GM21529 (cell line): ENCODE measurements at regions not wholly inside any gene's neighbourhood (a gene's known extent, or its start where the extent isn't known, plus 50 kb on each side); places are given as distances from the start of the nearest gene placed in this dataset.

Experiments
- ATAC-seq: cut with Tn5 transposase; IDR thresholded peaks from one replicate; pipeline ENCODE4 v1.9.1; 2021; ENCODE audit not compliant: unreplicated experiment

GRCh38 chr12:90172524-90172923 lies 463.9 kb upstream of the ATP2B1 start:
- no peak for ATAC-seq

GRCh38 chr12:90170740-90171139 lies 462.1 kb upstream of the ATP2B1 start:
- no peak for ATAC-seq

DNA sequence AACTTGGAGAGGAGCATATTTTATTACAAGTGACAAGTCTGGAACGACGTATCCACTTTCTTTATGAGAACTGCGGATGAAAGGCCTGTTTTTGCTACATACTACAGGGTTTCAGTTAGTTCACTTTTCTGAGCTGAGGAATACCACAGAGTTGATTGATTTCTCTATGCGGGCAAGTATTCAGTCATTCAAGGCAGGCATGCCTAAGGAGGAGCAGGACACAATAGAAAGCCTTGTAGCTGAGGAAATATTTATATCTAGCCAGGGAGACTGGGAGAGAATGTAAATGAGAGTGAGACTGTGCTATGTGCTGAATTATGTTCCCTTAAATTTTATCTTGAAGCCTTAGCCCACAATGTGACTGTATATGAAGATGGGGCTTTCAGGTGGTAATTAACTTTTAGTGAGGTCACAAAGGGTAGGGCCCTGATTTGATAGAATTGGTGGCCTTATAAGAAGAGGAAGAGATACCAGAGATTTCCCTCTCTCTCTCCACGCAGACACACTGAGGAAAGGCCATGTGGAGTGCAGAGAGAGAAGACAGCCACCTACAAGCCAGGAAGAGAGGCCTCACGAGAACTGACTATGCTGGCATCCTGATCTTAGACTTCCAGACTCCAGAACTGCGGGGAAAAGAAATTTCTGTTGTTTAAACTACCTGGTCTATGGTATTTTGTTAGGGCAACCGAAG lies 459.0 kb upstream of the ATP2B1 start:
- no peak for ATAC-seq

- ATAC-seq = no peak
These were observed 458.0 kb upstream of the ATP2B1 start for GRCh38 chr12:90166671-90167070.

- no peak for ATAC-seq
These were observed 457.4 kb upstream of the ATP2B1 start for GRCh38 chr12:90166012-90166411.

DNA sequence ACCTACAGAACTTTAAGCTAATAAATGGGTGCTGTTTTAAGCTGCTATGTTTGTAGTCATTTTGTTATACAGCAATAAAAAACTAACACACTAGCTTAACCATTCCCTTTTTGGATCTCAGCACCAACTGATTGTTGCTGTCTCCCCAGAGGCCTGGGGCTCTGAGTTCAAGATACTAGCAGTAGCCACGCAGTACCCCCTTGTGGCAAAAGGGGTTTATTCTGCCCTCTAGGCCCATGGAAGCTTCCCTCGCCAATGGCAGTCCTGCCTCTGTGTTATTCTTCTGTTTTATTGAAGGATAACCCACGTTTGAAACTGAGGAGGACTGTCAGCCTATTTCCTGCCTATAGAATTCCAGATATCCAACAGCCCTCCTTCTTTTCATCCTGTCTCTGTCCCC lies 455.3 kb upstream of the ATP2B1 start:
- no peak for ATAC-seq

- no peak for ATAC-seq
These were observed 445.2 kb upstream of the ATP2B1 start for GRCh38 chr12:90153827-90154226.

GRCh38 chr12:90152897-90153624 lies 444.4 kb upstream of the ATP2B1 start:
- no peak for ATAC-seq

- no peak for ATAC-seq
These were observed 442.9 kb upstream of the ATP2B1 start for GRCh38 chr12:90151491-90152015.

DNA sequence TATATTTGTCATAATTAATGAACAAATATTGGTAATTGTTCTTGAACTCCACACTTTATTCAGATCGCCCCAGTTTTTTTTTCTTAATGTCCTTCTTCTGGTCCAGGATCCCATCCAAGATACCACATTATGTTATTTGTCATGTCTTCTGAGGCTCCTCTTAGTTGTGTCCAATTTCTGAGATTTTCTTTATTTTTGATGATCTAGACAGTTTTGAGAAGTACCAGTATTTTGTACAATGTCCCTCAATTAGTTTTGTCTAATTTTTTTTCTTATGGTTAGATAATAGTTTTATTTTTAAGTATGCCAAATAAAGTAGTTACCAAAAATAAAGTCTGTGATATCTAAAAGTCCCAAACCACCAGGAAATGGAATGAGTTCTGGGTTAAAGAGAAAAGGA lies 440.8 kb upstream of the ATP2B1 start:
- no peak for ATAC-seq

DNA sequence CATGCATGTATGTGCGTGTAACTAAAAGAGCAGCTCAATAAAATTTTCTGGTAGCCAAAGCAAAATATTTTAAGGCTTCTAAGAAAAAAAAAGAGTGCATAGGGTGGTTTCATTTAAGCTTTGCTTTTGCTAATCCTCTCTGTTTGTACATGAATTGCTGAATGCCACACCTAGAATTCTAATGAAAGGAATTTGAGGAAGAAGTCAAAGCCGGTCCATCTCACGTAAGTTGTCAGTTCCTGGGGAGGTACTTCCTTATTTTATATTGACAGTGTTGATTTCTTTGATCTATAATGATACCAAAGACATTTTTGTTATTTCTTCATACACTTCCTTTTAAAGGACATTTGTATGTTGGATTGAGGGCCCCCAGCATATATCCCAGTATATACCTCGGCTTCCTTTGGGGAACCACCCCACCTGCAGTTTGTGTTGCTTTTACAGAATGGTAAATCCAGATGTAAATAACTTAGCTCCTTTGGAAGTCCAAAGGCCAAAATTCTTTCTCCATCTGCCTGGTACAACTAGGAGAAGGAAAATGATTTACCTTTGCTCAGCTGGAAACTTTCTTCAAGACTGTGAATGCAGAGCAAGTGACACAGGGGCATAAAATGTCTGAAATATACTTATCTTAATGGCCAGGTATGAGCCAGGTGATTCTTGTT lies 420.9 kb upstream of the ATP2B1 start:
- no peak for ATAC-seq

DNA sequence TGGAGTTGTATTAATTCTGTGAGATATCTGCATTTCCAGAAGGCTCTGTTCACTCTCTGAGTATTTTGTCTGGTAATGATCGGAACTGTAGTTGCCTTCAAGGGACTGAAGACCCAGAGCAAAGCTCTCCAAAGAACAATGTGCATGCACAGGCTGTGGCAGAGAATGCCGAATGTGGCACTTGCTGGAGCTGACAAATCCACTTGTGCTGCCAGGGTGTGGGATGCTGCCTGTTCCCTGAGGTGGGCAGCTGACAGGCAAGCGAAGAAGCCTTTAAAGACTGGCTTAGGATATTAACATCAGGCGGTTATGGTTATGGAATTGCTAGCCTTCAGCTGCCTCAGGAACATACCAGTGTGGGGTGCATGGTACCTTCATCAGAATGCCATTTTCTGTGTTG lies 419.9 kb upstream of the ATP2B1 start:
- no peak for ATAC-seq

GRCh38 chr12:90126125-90126524 lies 417.5 kb upstream of the ATP2B1 start:
- no peak for ATAC-seq

- no peak for ATAC-seq
These were observed 416.3 kb upstream of the ATP2B1 start for GRCh38 chr12:90124914-90125313.

GRCh38 chr12:90124289-90124688 lies 415.7 kb upstream of the ATP2B1 start:
- ATAC-seq = no peak

DNA sequence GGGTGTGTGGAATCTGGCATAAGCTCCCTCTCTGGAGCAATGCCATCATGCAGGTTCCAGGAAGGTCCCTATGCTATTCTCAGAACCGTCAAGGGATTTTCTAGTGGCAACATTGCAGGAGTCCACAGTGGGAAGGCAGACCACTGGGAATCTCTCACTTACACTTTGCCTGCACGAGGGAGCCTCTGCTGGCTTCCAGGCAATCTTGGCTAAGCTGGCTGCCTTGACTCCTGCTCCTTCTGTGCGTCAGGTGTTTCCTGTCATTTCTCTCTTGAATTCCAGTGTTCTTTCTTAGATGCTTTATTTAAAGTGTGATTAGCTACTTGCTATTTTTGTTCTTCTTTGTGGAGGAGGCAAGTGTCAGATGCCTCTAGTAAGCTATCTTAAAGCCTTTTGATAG lies 414.0 kb upstream of the ATP2B1 start:
- ATAC-seq = no peak

DNA sequence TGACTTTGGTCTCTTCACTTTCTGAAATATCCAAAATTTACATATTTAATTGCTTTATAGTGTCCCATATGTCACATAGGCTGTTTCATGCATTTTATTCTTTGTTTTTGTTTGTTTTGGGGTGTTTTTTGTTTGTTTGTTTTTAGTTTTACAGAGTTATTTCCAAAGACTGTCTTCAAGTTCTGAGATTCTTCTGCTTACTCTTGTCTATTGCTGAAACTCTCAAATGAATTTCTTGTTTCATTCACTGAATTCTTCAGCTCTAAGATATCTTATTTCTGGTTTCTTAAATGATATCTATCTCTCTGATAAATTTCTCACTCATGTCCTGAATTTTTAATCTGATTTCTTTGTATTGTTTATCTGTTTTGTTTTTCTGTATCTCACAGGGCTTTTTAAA lies 412.0 kb upstream of the ATP2B1 start:
- ATAC-seq = no peak

GRCh38 chr12:90112666-90113065 lies 404.0 kb upstream of the ATP2B1 start:
- ATAC-seq = no peak

GRCh38 chr12:90111791-90112580 lies 403.3 kb upstream of the ATP2B1 start:
- no peak for ATAC-seq

GRCh38 chr12:90106568-90106967 lies 397.9 kb upstream of the ATP2B1 start:
- no peak for ATAC-seq

GRCh38 chr12:90102957-90103652 lies 394.5 kb upstream of the ATP2B1 start:
- peak; percentile 76 for ATAC-seq
